GM23338 (cell line): ENCODE measurements at regions not wholly inside any gene's neighbourhood (a gene's known extent, or its start where the extent isn't known, plus 50 kb on each side); places are given as distances from the start of the nearest gene placed in this dataset.

Source experiments
- ATAC-seq: fragments of 200-7000 bp; cut with Tn5 transposase; 3 replicates; pipeline ENCODE4 v1.9.1; 2020
- DNase-seq: peaks from one replicate; pipeline ENCODE4 v3.0.0-alpha.2; 2015; ENCODE audit warnings: low spot score
- H2AFZ ChIP-seq: fragments of 200-600 bp; sonication (generic); 2 replicates; pipeline ENCODE4 v1.8.0; 2016; ENCODE audit warnings: antibody characterized with exemption, mild to moderate bottlenecking, moderate library complexity
- H3F3A ChIP-seq: fragments of 200-600 bp; sonication (generic); replicated peaks from 2 replicates; pipeline ENCODE4 v1.8.0; 2017; ENCODE audit warnings: antibody characterized with exemption, mixed run types, low read depth
- H3K27ac ChIP-seq: fragments of 200-600 bp; sonication (generic); 2 replicates; pipeline ENCODE4 v1.6.1; 2016; ENCODE audit warnings: low read depth
- H3K27me3 ChIP-seq: fragments of 200-600 bp; sonication (generic); 2 replicates; pipeline ENCODE4 v1.8.0; 2016; ENCODE audit warnings: mild to moderate bottlenecking, mixed run types, moderate library complexity; ENCODE audit not compliant: insufficient read depth
- H3K36me3 ChIP-seq: fragments of 200-600 bp; sonication (generic); 2 replicates; pipeline ENCODE4 v1.8.0; 2016; ENCODE audit warnings: mild to moderate bottlenecking; ENCODE audit not compliant: insufficient read depth
- H3K4me1 ChIP-seq: fragments of 200-600 bp; sonication (generic); 2 replicates; pipeline ENCODE4 v1.8.0; 2016; ENCODE audit warnings: mild to moderate bottlenecking, moderate library complexity; ENCODE audit not compliant: insufficient read depth
- H3K4me2 ChIP-seq: fragments of 200-600 bp; sonication (generic); 2 replicates; pipeline ENCODE4 v1.7.1; 2017; ENCODE audit warnings: mixed run types
- H3K4me3 ChIP-seq: fragments of 200-600 bp; sonication (generic); 2 replicates; pipeline ENCODE4 v1.6.1; 2016; ENCODE audit warnings: mixed run types
- H3K79me2 ChIP-seq: fragments of 200-600 bp; sonication (generic); replicated peaks from 2 replicates; pipeline ENCODE4 v1.8.0; 2017; ENCODE audit warnings: mild to moderate bottlenecking; ENCODE audit not compliant: insufficient read depth
- H3K9me2 ChIP-seq: fragments of 200-600 bp; sonication (generic); 2 replicates; pipeline ENCODE4 v1.8.0; 2017; ENCODE audit not compliant: insufficient read depth
- H4K20me1 ChIP-seq: fragments of 200-600 bp; sonication (generic); replicated peaks from 2 replicates; pipeline ENCODE4 v1.8.0; 2017; ENCODE audit warnings: mild to moderate bottlenecking; ENCODE audit not compliant: insufficient read depth
- H3K27ac Mint-ChIP-seq: 2 replicates; pipeline ENCODE4 v1.8.0; 2020; ENCODE audit warnings: inconsistent platforms, mild to moderate bottlenecking, moderate library complexity, mixed read lengths
- H3K27me3 Mint-ChIP-seq: 3 replicates; pipeline ENCODE4 v1.8.0; 2022; ENCODE audit warnings: low read depth, mild to moderate bottlenecking, moderate library complexity, mixed read lengths, inconsistent platforms; ENCODE audit not compliant: insufficient read depth, poor library complexity
- H3K36me3 Mint-ChIP-seq: 3 replicates; pipeline ENCODE4 v1.8.0; 2021; ENCODE audit warnings: low read depth, mild to moderate bottlenecking, inconsistent platforms, moderate library complexity, mixed read lengths
- H3K4me1 Mint-ChIP-seq: 3 replicates; pipeline ENCODE4 v1.8.0; 2020; ENCODE audit warnings: mild to moderate bottlenecking, inconsistent platforms, mixed read lengths
- H3K4me3 Mint-ChIP-seq: 3 replicates; pipeline ENCODE4 v1.8.0; 2021; ENCODE audit warnings: moderate library complexity, mild to moderate bottlenecking, inconsistent platforms, mixed read lengths
- H3K9me3 Mint-ChIP-seq: 3 replicates; pipeline ENCODE4 v1.8.0; 2020; ENCODE audit warnings: moderate library complexity, mild to moderate bottlenecking, inconsistent platforms, mixed read lengths
- CREB1 ChIP-seq: fragments of 250-450 bp; sonication (Bioruptor Pico); IDR thresholded peaks from 2 replicates; pipeline ENCODE4 v1.5.0; 2020; ENCODE audit warnings: low read depth, mild to moderate bottlenecking, moderate library complexity
- CTCF ChIP-seq, 2 experiments: fragments of 200-600 bp in 1 of 2; sonication (generic) in 1 of 2; conservative IDR thresholded peaks; 2 replicates each; pipeline versions ENCODE4 v1.5.1 to v1.6.1; 2016 to 2017; ENCODE audit warnings: antibody characterized with exemption in 2 of 2, low read depth in 2 of 2, mild to moderate bottlenecking in 2 of 2, moderate library complexity in 1 of 2
- ETS1 ChIP-seq: IDR thresholded peaks from 2 replicates; pipeline ENCODE4 v1.6.1; 2016; ENCODE audit warnings: antibody characterized with exemption
- EZH2 ChIP-seq: fragments of 200-600 bp; sonication (generic); IDR thresholded peaks from one replicate; pipeline ENCODE4 v1.8.0; 2017; ENCODE audit warnings: antibody characterized with exemption, mild to moderate bottlenecking, low read depth; ENCODE audit not compliant: unreplicated experiment
- EZH2phosphoT487 ChIP-seq: fragments of 200-600 bp; sonication (generic); IDR thresholded peaks from one replicate; pipeline ENCODE4 v1.8.1; 2018; ENCODE audit warnings: antibody characterized with exemption; ENCODE audit not compliant: unreplicated experiment
- JUNB ChIP-seq: IDR thresholded peaks from one replicate; pipeline ENCODE4 v1.6.1; 2016; ENCODE audit warnings: antibody characterized with exemption; ENCODE audit not compliant: unreplicated experiment
- NANOG ChIP-seq: IDR thresholded peaks from 2 replicates; pipeline ENCODE4 v1.6.1; 2016; ENCODE audit warnings: antibody characterized with exemption, borderline replicate concordance
- POLR2AphosphoS5 ChIP-seq: IDR thresholded peaks from 2 replicates; pipeline ENCODE4 v1.6.1; 2016; ENCODE audit warnings: antibody characterized with exemption, low read depth
- STAT1 ChIP-seq: IDR thresholded peaks from one replicate; pipeline ENCODE4 v1.6.1; 2016; ENCODE audit warnings: antibody characterized with exemption; ENCODE audit not compliant: unreplicated experiment
- ZNF114 ChIP-seq: fragments of 250-450 bp; sonication (Bioruptor Pico); IDR thresholded peaks from 2 replicates; pipeline ENCODE4 v1.5.0; 2020; ENCODE audit warnings: mild to moderate bottlenecking, moderate library complexity
- ZNF331 ChIP-seq: fragments of 250-450 bp; sonication (Bioruptor Pico); IDR thresholded peaks from 2 replicates; pipeline ENCODE4 v1.5.0; 2020; ENCODE audit warnings: low read depth, mild to moderate bottlenecking, moderate library complexity
- ZNF462 ChIP-seq: fragments of 250-450 bp; sonication (Bioruptor Pico); IDR thresholded peaks from 2 replicates; pipeline ENCODE4 v1.5.0; 2020; ENCODE audit warnings: mild to moderate bottlenecking, moderate library complexity

- H3K9me2 ChIP-seq, result no peaks in the 10 kb centered on the region
- no peak overlapping the region for H3K4me2 ChIP-seq
- H2AFZ ChIP-seq, result no peak overlapping the region
- ATAC-seq (no peak), DNase-seq (no peak)
- no peaks in the 10 kb centered on the region for H3K36me3 ChIP-seq
- Mint-ChIP-seq H3K36me3 (no peaks in the 10 kb centered on the region), H3K4me1 (peaks cover 2% of the 10 kb centered on the region; the same call in 1 of the 3 replicates), H3K4me3 (no peak overlapping the region), H3K27me3 (no peaks in the 10 kb centered on the region), H3K9me3 (no peaks in the 10 kb centered on the region), H3K27ac (no peak overlapping the region)
- no peaks in the 10 kb centered on the region for H3K4me1 ChIP-seq
- H3K27me3 ChIP-seq, result no peaks in the 10 kb centered on the region
- no peaks in the 10 kb centered on the region for H4K20me1 ChIP-seq
- no peak overlapping the region for H3K4me3 ChIP-seq
- H3F3A ChIP-seq, result no peaks in the 10 kb centered on the region
- no peaks in the 10 kb centered on the region for H3K79me2 ChIP-seq
- H3K27ac ChIP-seq, result no peak overlapping the region
- TF ChIP-seq ZNF331 (CRISPR knock-in tag), result no peak
These were observed 130.9 kb upstream of the USP15 start for GRCh38 chr12:62129291-62129690.

GRCh38 chr12:62130402-62130801 lies 129.8 kb upstream of the USP15 start:
- H3K4me1 Mint-ChIP-seq, result peaks cover 2% of the 10 kb centered on the region; the same call in 1 of the 3 replicates
- no peaks in the 10 kb centered on the region for H3K9me3 Mint-ChIP-seq
- no peak overlapping the region for H3K27ac ChIP-seq
- H3K27me3 Mint-ChIP-seq, result no peaks in the 10 kb centered on the region
- H3K4me1 ChIP-seq, result no peaks in the 10 kb centered on the region
- H3K4me3 ChIP-seq, result no peak overlapping the region
- no peaks in the 10 kb centered on the region for H3K36me3 ChIP-seq
- DNase-seq (no peak), ATAC-seq (no peak)
- no peaks in the 10 kb centered on the region for H3K79me2 ChIP-seq
- H3K4me3 Mint-ChIP-seq, result no peak overlapping the region
- TF ChIP-seq CTCF (conservative IDR thresholded peaks at IDR 0.05; ENCODE audit: low read depth in 2 of 2), result no peak
- no peak for TF ChIP-seq EZH2
- no peak for TF ChIP-seq JUNB
- no peak for TF ChIP-seq ZNF114
- no peak for TF ChIP-seq ZNF331 (CRISPR knock-in tag)
- no peak for TF ChIP-seq POLR2AphosphoS5
- TF ChIP-seq NANOG, result no peak
- no peak for TF ChIP-seq EZH2phosphoT487
- no peak for TF ChIP-seq ETS1
- no peak for TF ChIP-seq CREB1 (CRISPR knock-in tag)
- TF ChIP-seq STAT1, result no peak
- no peak for TF ChIP-seq ZNF462 (CRISPR knock-in tag)
- H3K36me3 Mint-ChIP-seq, result no peaks in the 10 kb centered on the region
- no peak overlapping the region for H2AFZ ChIP-seq
- no peaks in the 10 kb centered on the region for H3K9me2 ChIP-seq
- H3F3A ChIP-seq, result no peaks in the 10 kb centered on the region
- no peaks in the 10 kb centered on the region for H4K20me1 ChIP-seq
- no peaks in the 10 kb centered on the region for H3K27me3 ChIP-seq
- no peak overlapping the region for H3K27ac Mint-ChIP-seq
- H3K4me2 ChIP-seq, result no peak overlapping the region
